CD4-positive, alpha-beta T cell (primary cell): ENCODE measurements at regions not wholly inside any gene's neighbourhood (a gene's known extent, or its start where the extent isn't known, plus 50 kb on each side); places are given as distances from the start of the nearest gene placed in this dataset.
A peak's percentile ranks its signal among the peaks of the same experiment; 100 is the strongest.

Source experiments
- ATAC-seq: fragments of 200-7000 bp; cut with Tn5 transposase; one replicate; pipeline ENCODE4 v1.10.0; 2022; ENCODE audit warnings: mild to moderate bottlenecking; ENCODE audit not compliant: poor library complexity
- CTCF ChIA-PET: fragments of 350-600 bp; sonication (Branson Sonifier 250); formaldehyde crosslinking; loops from one replicate; lab custom pipeline; 2021; ENCODE audit warnings: antibody characterized with exemption, inconsistent platforms; lab: Charles Lee
- POLR2A ChIA-PET: fragments of 350-600 bp; sonication (Branson Sonifier 250); formaldehyde crosslinking; loops from one replicate; lab custom pipeline; 2021; ENCODE audit warnings: antibody characterized with exemption, inconsistent platforms; lab: Charles Lee
- DNase-seq, 14 experiments: peaks; one replicate each; pipeline ENCODE4 v3.0.0-alpha.2; 2013 to 2020; ENCODE audit warnings: mixed read lengths in 2 of 14
- H3K27ac ChIP-seq, 2 donors: one replicate each; pipeline versions ENCODE4 v1.5.1 to v1.7.0; 2013; ENCODE audit warnings: low read length in 2 of 2, low read depth in 1 of 2, mild to moderate bottlenecking in 1 of 2
- H3K27me3 ChIP-seq, 2 experiments: 1 replicate in 1 of 2; 2 replicates in 1 of 2; pipeline versions ENCODE4 v1.6.1 to v1.7.0; 2013; ENCODE audit warnings: low read length in 2 of 2, control low read depth in 1 of 2, mild to moderate bottlenecking in 1 of 2, moderate library complexity in 1 of 2; ENCODE audit not compliant: insufficient read depth in 2 of 2, control insufficient read depth in 1 of 2
- H3K36me3 ChIP-seq: one replicate; pipeline ENCODE4 v1.6.1; 2013; ENCODE audit warnings: low read length, control low read depth; ENCODE audit not compliant: insufficient read depth
- H3K4me1 ChIP-seq: one replicate; pipeline ENCODE4 v1.6.1; 2013; ENCODE audit warnings: low read length, control low read depth; ENCODE audit not compliant: insufficient read depth
- H3K4me3 ChIP-seq: one replicate; pipeline ENCODE4 v1.5.1; 2013; ENCODE audit warnings: mild to moderate bottlenecking, low read length, moderate library complexity
- H3K9me3 ChIP-seq, 2 experiments: 1 replicate in 1 of 2; 2 replicates in 1 of 2; pipeline versions ENCODE4 v1.6.1 to v1.7.0; 2013; ENCODE audit warnings: low read length in 2 of 2, mild to moderate bottlenecking in 2 of 2, control low read depth in 1 of 2, moderate library complexity in 1 of 2; ENCODE audit not compliant: control insufficient read depth in 1 of 2, insufficient read depth in 1 of 2
- H3K27ac Mint-ChIP-seq: one replicate; pipeline ENCODE4 v1.8.0; 2020; ENCODE audit warnings: mixed read lengths
- H3K27me3 Mint-ChIP-seq: one replicate; pipeline ENCODE4 v1.8.0; 2021; ENCODE audit warnings: mixed read lengths
- H3K36me3 Mint-ChIP-seq: one replicate; pipeline ENCODE4 v1.8.0; 2021; ENCODE audit warnings: low read depth, mixed read lengths
- H3K4me1 Mint-ChIP-seq: one replicate; pipeline ENCODE4 v1.8.0; 2021; ENCODE audit warnings: low read depth, mixed read lengths
- H3K4me3 Mint-ChIP-seq: one replicate; pipeline ENCODE4 v1.8.0; 2020; ENCODE audit warnings: mild to moderate bottlenecking, mixed read lengths
- H3K9me3 Mint-ChIP-seq: one replicate; pipeline ENCODE4 v1.8.0; 2020; ENCODE audit warnings: mixed read lengths
- intact Hi-C, 2 experiments: fragments of 100-400 bp; cut with DNase I in 1 of 2; cut with micrococcal nuclease in 1 of 2; formaldehyde crosslinking; loops; one replicate each; pipeline versions ENCODE4 v1.15.1 to v1.9.0; 2023 to 2025; cut with DNase I, micrococcal nuclease
- TF ChIP-seq, protein P1 (sequence below): fragments of 200-600 bp; IDR thresholded peaks from one replicate; pipeline ENCODE4 v1.8.0; 2022; ENCODE audit warnings: antibody characterized with exemption, mild to moderate bottlenecking

- peaks cover 0 to 2% of the 10 kb centered on the region in 2 experiments for H3K9me3 ChIP-seq
- H3K4me3 Mint-ChIP-seq: no peak overlapping the region
- H3K9me3 Mint-ChIP-seq: no peaks in the 10 kb centered on the region
- H3K27me3 Mint-ChIP-seq: no peaks in the 10 kb centered on the region
- no peaks in the 10 kb centered on the region for H3K36me3 Mint-ChIP-seq
- no peak overlapping the region for H3K27ac ChIP-seq
- no peak overlapping the region for H3K27ac Mint-ChIP-seq
- no peaks in the 10 kb centered on the region for H3K4me1 ChIP-seq
- H3K4me1 Mint-ChIP-seq: no peaks in the 10 kb centered on the region
- TF ChIP-seq, protein P1, sequence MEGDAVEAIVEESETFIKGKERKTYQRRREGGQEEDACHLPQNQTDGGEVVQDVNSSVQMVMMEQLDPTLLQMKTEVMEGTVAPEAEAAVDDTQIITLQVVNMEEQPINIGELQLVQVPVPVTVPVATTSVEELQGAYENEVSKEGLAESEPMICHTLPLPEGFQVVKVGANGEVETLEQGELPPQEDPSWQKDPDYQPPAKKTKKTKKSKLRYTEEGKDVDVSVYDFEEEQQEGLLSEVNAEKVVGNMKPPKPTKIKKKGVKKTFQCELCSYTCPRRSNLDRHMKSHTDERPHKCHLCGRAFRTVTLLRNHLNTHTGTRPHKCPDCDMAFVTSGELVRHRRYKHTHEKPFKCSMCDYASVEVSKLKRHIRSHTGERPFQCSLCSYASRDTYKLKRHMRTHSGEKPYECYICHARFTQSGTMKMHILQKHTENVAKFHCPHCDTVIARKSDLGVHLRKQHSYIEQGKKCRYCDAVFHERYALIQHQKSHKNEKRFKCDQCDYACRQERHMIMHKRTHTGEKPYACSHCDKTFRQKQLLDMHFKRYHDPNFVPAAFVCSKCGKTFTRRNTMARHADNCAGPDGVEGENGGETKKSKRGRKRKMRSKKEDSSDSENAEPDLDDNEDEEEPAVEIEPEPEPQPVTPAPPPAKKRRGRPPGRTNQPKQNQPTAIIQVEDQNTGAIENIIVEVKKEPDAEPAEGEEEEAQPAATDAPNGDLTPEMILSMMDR: no peak
- DNase-seq (no peak), ATAC-seq (no peak)
- ChIA-PET POLR2A (no interaction called here), CTCF (no interaction called here)
- no peaks in the 10 kb centered on the region for H3K27me3 ChIP-seq
- no peaks in the 10 kb centered on the region for H3K36me3 ChIP-seq
- intact Hi-C loops: no loop called here
- no peak overlapping the region for H3K4me3 ChIP-seq
Measured at GRCh38 chr2:57440437-57440836, 606.2 kb upstream of the VRK2 start.

DNA sequence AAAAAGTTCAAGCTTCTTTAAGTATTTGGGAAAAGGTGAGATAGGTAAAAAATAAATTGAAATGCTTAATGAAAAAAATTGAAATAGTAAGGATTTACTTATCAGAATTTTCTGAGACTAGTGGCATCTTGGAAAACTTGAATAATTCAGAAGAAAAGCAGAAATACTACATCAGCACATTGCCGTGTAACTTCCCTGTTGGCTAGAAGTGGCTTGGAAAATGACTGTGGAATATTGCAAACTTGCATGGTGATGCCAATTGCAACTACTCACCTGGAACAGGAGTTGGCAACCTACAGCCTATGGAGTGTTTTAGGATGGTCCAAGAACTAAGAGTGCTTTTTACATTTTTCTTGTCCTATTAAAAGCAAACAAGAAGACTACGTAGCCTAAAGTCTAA lies 603.5 kb upstream of the VRK2 start:
- no peak overlapping the region for H3K4me3 Mint-ChIP-seq
- H3K27ac Mint-ChIP-seq: no peak overlapping the region
- H3K27me3 Mint-ChIP-seq: no peaks in the 10 kb centered on the region
- no peaks in the 10 kb centered on the region for H3K9me3 Mint-ChIP-seq
- Histone ChIP-seq H3K36me3 (no peaks in the 10 kb centered on the region), H3K27me3 (no peaks in the 10 kb centered on the region), H3K9me3 (peaks cover 0 to 6% of the 10 kb centered on the region in 2 experiments), H3K4me1 (no peaks in the 10 kb centered on the region), H3K4me3 (no peak overlapping the region), H3K27ac (no peak overlapping the region)
- TF ChIP-seq, protein P1: no peak
- CTCF ChIA-PET: no interaction called here
- ATAC-seq: no peak
- POLR2A ChIA-PET: interaction anchor here (0.6 kb wide), 1 partner anchor 41 kb away, joined by 4 read pairs; no protein-coding TSS in a partner anchor
- no peaks in the 10 kb centered on the region for H3K36me3 Mint-ChIP-seq
- no peaks in the 10 kb centered on the region for H3K4me1 Mint-ChIP-seq
- intact Hi-C loops: no loop called here
- DNase-seq: no peak

- no peaks in the 10 kb centered on the region for H3K4me1 ChIP-seq
- H3K27me3 ChIP-seq: no peaks in the 10 kb centered on the region
- TF ChIP-seq, protein P1: no peak
- DNase-seq: peak in 2 of 14 experiments; percentile 38 to 65
- H3K36me3 ChIP-seq: no peaks in the 10 kb centered on the region
- H3K36me3 Mint-ChIP-seq: no peaks in the 10 kb centered on the region
- H3K4me3 ChIP-seq: no peak overlapping the region
- H3K27ac Mint-ChIP-seq: no peak overlapping the region
- ChIA-PET POLR2A (no interaction called here), CTCF (no interaction called here)
- intact Hi-C loops: no loop called here
- H3K9me3 ChIP-seq: peaks cover 0 to 6% of the 10 kb centered on the region in 2 experiments
- no peaks in the 10 kb centered on the region for H3K4me1 Mint-ChIP-seq
- H3K4me3 Mint-ChIP-seq: no peak overlapping the region
- H3K9me3 Mint-ChIP-seq: no peaks in the 10 kb centered on the region
- H3K27me3 Mint-ChIP-seq: no peaks in the 10 kb centered on the region
- no peak overlapping the region for H3K27ac ChIP-seq
- no peak for ATAC-seq
Measured at GRCh38 chr2:57443973-57444521, 602.6 kb upstream of the VRK2 start.
